ENCODE measurements at regions not wholly inside any gene's neighbourhood (a gene's known extent, or its start where the extent isn't known, plus 50 kb on each side); places are given as distances from the start of the nearest gene placed in this dataset.

- no peak for TF ChIP-seq CTCF (conservative IDR thresholded peaks at IDR 0.05; ENCODE audit: low read depth, low read length)
- TF ChIP-seq POLR2A (IDR thresholded peaks at IDR 0.05; ENCODE audit: low read depth, low read length) = no peak
- no peak for TF ChIP-seq RFX5 (IDR thresholded peaks at IDR 0.05; ENCODE audit: low read depth, low read length)
These were observed 107.0 kb upstream of the ATP8B1 start for GRCh38 chr18:57910134-57910533.

Measured in IMR-90 (cell line).